T-cell (primary cell): ENCODE measurements at regions not wholly inside any gene's neighbourhood (a gene's known extent, or its start where the extent isn't known, plus 50 kb on each side); places are given as distances from the start of the nearest gene placed in this dataset.

ENCODE experiments used
- ATAC-seq, 4 experiments: fragments of 200-7000 bp in 3 of 4; fragments of 150-1000 bp in 1 of 4; cut with Tn5 transposase; replicated peaks in 1 of 4; 1 replicate in 3 of 4; 2 replicates in 1 of 4; pipeline ENCODE4 v1.10.0; 2021; ENCODE audit warnings: moderate library complexity in 3 of 4, mild to moderate bottlenecking in 2 of 4, moderate number of reproducible peaks in 1 of 4
- CTCF ChIA-PET, 2 donors: fragments of 300-600 bp; sonication (Branson Sonifier 250); formaldehyde crosslinking; loops; one replicate each; lab custom pipeline; 2022; ENCODE audit warnings: antibody characterized with exemption in 2 of 2; lab: Charles Lee
- POLR2A ChIA-PET, 2 donors: fragments of 300-600 bp; sonication (Branson Sonifier 250); formaldehyde crosslinking; loops; one replicate each; lab custom pipeline; 2022; ENCODE audit warnings: antibody characterized with exemption in 2 of 2; lab: Charles Lee
- DNase-seq, 35 experiments: peaks; one replicate each; pipeline versions ENCODE4 v3.0.0 to v3.0.0-alpha.2; 2013 to 2023
- H3K27ac ChIP-seq: one replicate; pipeline ENCODE4 v1.5.1; 2013; ENCODE audit warnings: low read length
- H3K27me3 ChIP-seq, 2 experiments: replicated peaks in 1 of 2; 1 replicate in 1 of 2; 2 replicates in 1 of 2; pipeline versions ENCODE4 v1.6.1 to v1.7.0; 2013; ENCODE audit warnings: low read length in 1 of 2, mixed read lengths in 1 of 2; ENCODE audit not compliant: control insufficient read depth in 2 of 2, insufficient read depth in 2 of 2; ENCODE audit errors: extremely low read depth in 1 of 2
- H3K36me3 ChIP-seq, 2 donors: 1 replicate in 1 of 2; 2 replicates in 1 of 2; pipeline versions ENCODE4 v1.6.1 to v1.7.0; 2013; ENCODE audit warnings: low read length in 1 of 2; ENCODE audit not compliant: control insufficient read depth in 2 of 2, insufficient read depth in 1 of 2; ENCODE audit errors: extremely low read depth in 1 of 2
- H3K4me1 ChIP-seq, 2 experiments: 1 replicate in 1 of 2; 2 replicates in 1 of 2; pipeline versions ENCODE4 v1.6.1 to v1.7.0; 2013; ENCODE audit warnings: low read length in 2 of 2, mixed read lengths in 1 of 2; ENCODE audit not compliant: insufficient read depth in 2 of 2, control insufficient read depth in 1 of 2; ENCODE audit errors: extremely low read depth in 1 of 2
- H3K4me3 ChIP-seq, 2 donors: 1 replicate in 1 of 2; 2 replicates in 1 of 2; pipeline versions ENCODE4 v1.5.1 to v1.7.0; 2013; ENCODE audit warnings: mild to moderate bottlenecking in 2 of 2, low read length in 1 of 2, moderate library complexity in 1 of 2; ENCODE audit not compliant: control insufficient read depth in 1 of 2; ENCODE audit errors: extremely low read depth in 1 of 2
- H3K9me3 ChIP-seq: 2 replicates; pipeline ENCODE4 v1.7.0; 2013
- H3K27ac Mint-ChIP-seq, 2 donors: one replicate each; pipeline ENCODE4 v1.8.0; 2020 to 2021; ENCODE audit warnings: mild to moderate bottlenecking in 2 of 2, mixed read lengths in 2 of 2
- H3K27me3 Mint-ChIP-seq, 2 donors: one replicate each; pipeline ENCODE4 v1.8.0; 2021 to 2022; ENCODE audit warnings: mixed read lengths in 2 of 2
- H3K36me3 Mint-ChIP-seq: one replicate; pipeline ENCODE4 v1.8.0; 2021; ENCODE audit warnings: mixed read lengths
- H3K4me1 Mint-ChIP-seq, 3 donors: one replicate each; pipeline ENCODE4 v1.8.0; 2020 to 2022; ENCODE audit warnings: mixed read lengths in 3 of 3, mild to moderate bottlenecking in 1 of 3
- H3K4me3 Mint-ChIP-seq, 3 donors: one replicate each; pipeline ENCODE4 v1.8.0; 2020 to 2022; ENCODE audit warnings: mild to moderate bottlenecking in 3 of 3, mixed read lengths in 3 of 3, moderate library complexity in 3 of 3
- H3K9me3 Mint-ChIP-seq, 3 donors: one replicate each; pipeline ENCODE4 v1.8.0; 2020 to 2022; ENCODE audit warnings: mixed read lengths in 3 of 3
- WGBS: methylation state at CpG from one replicate; pipeline ENCODE4 v1.1.5; 2013; ENCODE audit warnings: missing lambda C conversion rate; ENCODE audit not compliant: insufficient coverage; 5-methylcytosine and 5-hydroxymethylcytosine counted together

GRCh38 chrX:49773993-49774392, 55.1 kb upstream of the PAGE4 start:
- no peaks in the 10 kb centered on the region for H3K4me1 Mint-ChIP-seq
- CTCF ChIA-PET: no interaction called here
- no peak overlapping the region for H3K4me3 Mint-ChIP-seq
- no peaks in the 10 kb centered on the region for H3K36me3 Mint-ChIP-seq
- 100% methylated on average over 1 of the region's 2 CpGs for WGBS
- Histone ChIP-seq H3K27ac (no peak overlapping the region), H3K9me3 (no peaks in the 10 kb centered on the region), H3K27me3 (peaks cover 0 to 9% of the 10 kb centered on the region in 2 experiments), H3K4me3 (no peak overlapping the region), H3K36me3 (no peaks in the 10 kb centered on the region), H3K4me1 (no peaks in the 10 kb centered on the region)
- POLR2A ChIA-PET: no interaction called here
- no peak for ATAC-seq
- peaks cover 27 to 53% of the 10 kb centered on the region in 2 donors for H3K27me3 Mint-ChIP-seq
- H3K27ac Mint-ChIP-seq: no peak overlapping the region
- H3K9me3 Mint-ChIP-seq: peaks cover 0 to 3% (median 0%) of the 10 kb centered on the region in 3 donors
- no peak for DNase-seq

GRCh38 chrX:49767236-49767635, 61.9 kb upstream of the PAGE4 start:
- POLR2A ChIA-PET: no interaction called here
- no peak overlapping the region for H3K4me3 Mint-ChIP-seq
- CTCF ChIA-PET: interaction anchor here in 1 of 2 donors (0.7 kb wide), 1 partner anchor 30 kb away, joined by 3 read pairs; no protein-coding TSS in a partner anchor
- Histone ChIP-seq H3K9me3 (no peaks in the 10 kb centered on the region), H3K36me3 (no peaks in the 10 kb centered on the region), H3K27ac (no peak overlapping the region), H3K4me1 (no peaks in the 10 kb centered on the region), H3K27me3 (no peaks in the 10 kb centered on the region), H3K4me3 (no peak overlapping the region)
- ATAC-seq: no peak
- H3K27me3 Mint-ChIP-seq: peaks cover 5 to 30% of the 10 kb centered on the region in 2 donors
- no peak overlapping the region for H3K27ac Mint-ChIP-seq
- WGBS: no CpG with 5 or more reads among the region's 1 CpG
- peaks cover 0 to 3% (median 0%) of the 10 kb centered on the region in 3 donors for H3K9me3 Mint-ChIP-seq
- H3K4me1 Mint-ChIP-seq: peaks cover 0 to 2% (median 0%) of the 10 kb centered on the region in 3 donors
- no peaks in the 10 kb centered on the region for H3K36me3 Mint-ChIP-seq
- DNase-seq: no peak

DNA sequence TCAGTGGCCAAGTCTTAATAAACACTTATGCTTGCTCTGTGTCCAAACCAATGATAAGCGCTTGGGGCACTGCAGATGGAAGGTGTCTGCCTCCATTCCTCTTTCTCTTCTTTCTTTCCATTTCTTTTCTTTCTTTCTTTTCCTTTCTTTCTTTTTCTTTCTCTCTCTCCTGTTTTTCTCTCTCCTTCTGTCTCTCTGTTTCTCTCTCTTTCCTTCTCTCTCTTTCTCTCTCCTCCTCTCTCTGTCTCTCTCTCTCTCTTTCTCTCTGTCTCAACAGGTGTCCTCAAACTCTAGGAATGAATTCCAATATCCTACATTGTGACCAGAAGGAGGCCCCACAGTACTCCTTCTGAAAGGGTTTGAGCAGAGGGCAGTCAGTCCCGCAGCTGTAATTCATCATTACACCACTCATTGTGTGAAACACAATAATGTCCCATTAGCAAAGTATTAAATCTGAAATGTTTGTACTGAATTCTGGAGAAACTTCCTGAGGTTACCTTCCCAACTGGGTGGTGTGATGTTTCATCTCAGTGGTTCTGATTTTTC, 66.5 kb upstream of the PAGE1 start:
- no peak overlapping the region for H3K27ac Mint-ChIP-seq
- WGBS: 100% methylated on average over 1 of the region's 2 CpGs
- H3K4me3 ChIP-seq: no peak overlapping the region
- H3K4me3 Mint-ChIP-seq: no peak overlapping the region
- H3K36me3 ChIP-seq: no peaks in the 10 kb centered on the region
- H3K4me1 ChIP-seq: no peaks in the 10 kb centered on the region
- no peaks in the 10 kb centered on the region for H3K36me3 Mint-ChIP-seq
- ChIA-PET POLR2A (no interaction called here), CTCF (interaction anchor here in 1 of 2 donors (0.6 to 1.0 kb wide), 3 partner anchors 115 to 1131 kb away, joined by 3 read pairs; partner anchors contain the start of gene USP27X)
- H3K27ac ChIP-seq: no peak overlapping the region
- no peaks in the 10 kb centered on the region for H3K9me3 ChIP-seq
- H3K27me3 ChIP-seq: peaks cover 0 to 3% of the 10 kb centered on the region in 2 experiments
- H3K4me1 Mint-ChIP-seq: peaks cover 0 to 7% (median 0%) of the 10 kb centered on the region in 3 donors
- H3K9me3 Mint-ChIP-seq: no peaks in the 10 kb centered on the region
- no peak for DNase-seq
- no peak for ATAC-seq
- peaks cover 4 to 33% of the 10 kb centered on the region in 2 donors for H3K27me3 Mint-ChIP-seq

GRCh38 chrX:49761481-49761880, 65.7 kb upstream of the PAGE1 start:
- Mint-ChIP-seq H3K36me3 (no peaks in the 10 kb centered on the region), H3K4me3 (no peak overlapping the region), H3K27me3 (peaks cover 4 to 41% of the 10 kb centered on the region in 2 donors), H3K4me1 (peaks cover 0 to 7% (median 0%) of the 10 kb centered on the region in 3 donors), H3K27ac (no peak overlapping the region), H3K9me3 (no peaks in the 10 kb centered on the region)
- WGBS: no CpG with 5 or more reads among the region's 2 CpGs
- Histone ChIP-seq H3K36me3 (no peaks in the 10 kb centered on the region), H3K9me3 (no peaks in the 10 kb centered on the region), H3K4me3 (no peak overlapping the region), H3K27ac (no peak overlapping the region), H3K27me3 (peaks cover 0 to 3% of the 10 kb centered on the region in 2 experiments), H3K4me1 (no peaks in the 10 kb centered on the region)
- no peak for ATAC-seq
- CTCF ChIA-PET: interaction anchor here in 1 of 2 donors (0.6 to 1.0 kb wide), 3 partner anchors 115 to 1130 kb away, joined by 3 read pairs; partner anchors contain the start of gene USP27X
- peak in 5 of 35 experiments; percentile 0 to 42 (median 1) for DNase-seq
- POLR2A ChIA-PET: no interaction called here

GRCh38 chrX:49760290-49760890, 64.6 kb upstream of the PAGE1 start:
- no CpG with 5 or more reads among the region's 6 CpGs for WGBS
- ChIA-PET CTCF (no interaction called here), POLR2A (no interaction called here)
- H3K4me3 ChIP-seq: no peak overlapping the region
- H3K9me3 ChIP-seq: no peaks in the 10 kb centered on the region
- no peaks in the 10 kb centered on the region for H3K4me1 ChIP-seq
- ATAC-seq: no peak
- H3K36me3 ChIP-seq: no peaks in the 10 kb centered on the region
- peaks cover 7 to 44% of the 10 kb centered on the region in 2 donors for H3K27me3 Mint-ChIP-seq
- no peaks in the 10 kb centered on the region for H3K9me3 Mint-ChIP-seq
- H3K27me3 ChIP-seq: peaks cover 0 to 3% of the 10 kb centered on the region in 2 experiments
- no peak overlapping the region for H3K27ac Mint-ChIP-seq
- no peak for DNase-seq
- H3K4me3 Mint-ChIP-seq: no peak overlapping the region
- no peaks in the 10 kb centered on the region for H3K36me3 Mint-ChIP-seq
- H3K4me1 Mint-ChIP-seq: peaks cover 0 to 7% (median 0%) of the 10 kb centered on the region in 3 donors
- no peak overlapping the region for H3K27ac ChIP-seq

GRCh38 chrX:49756692-49757091, 60.9 kb upstream of the PAGE1 start:
- Histone ChIP-seq H3K4me1 (no peaks in the 10 kb centered on the region), H3K4me3 (no peak overlapping the region), H3K27ac (no peak overlapping the region), H3K9me3 (no peaks in the 10 kb centered on the region), H3K36me3 (no peaks in the 10 kb centered on the region), H3K27me3 (peaks cover 0 to 3% of the 10 kb centered on the region in 2 experiments)
- no peaks in the 10 kb centered on the region for H3K36me3 Mint-ChIP-seq
- POLR2A ChIA-PET: no interaction called here
- DNase-seq (no peak), ATAC-seq (no peak)
- H3K9me3 Mint-ChIP-seq: no peaks in the 10 kb centered on the region
- no peak overlapping the region for H3K4me3 Mint-ChIP-seq
- no CpG with 5 or more reads among the region's 2 CpGs for WGBS
- CTCF ChIA-PET: no interaction called here
- no peak overlapping the region for H3K27ac Mint-ChIP-seq
- H3K4me1 Mint-ChIP-seq: peaks cover 0 to 2% (median 2%) of the 10 kb centered on the region in 3 donors
- H3K27me3 Mint-ChIP-seq: peaks cover 8 to 41% of the 10 kb centered on the region in 2 donors
